C4-2B (cell line): ENCODE measurements at regions not wholly inside any gene's neighbourhood (a gene's known extent, or its start where the extent isn't known, plus 50 kb on each side); places are given as distances from the start of the nearest gene placed in this dataset.

Experiments used
- H3K27ac ChIP-seq: fragments of 450-650 bp; 2 replicates; pipeline ENCODE4 v1.5.1; 2017
- ZFX ChIP-seq: fragments of 450-650 bp; IDR thresholded peaks from 2 replicates; pipeline ENCODE4 v1.6.1; 2017
- TF ChIP-seq, protein P1 (sequence below): fragments of 450-650 bp; conservative IDR thresholded peaks from 2 replicates; pipeline ENCODE4 v1.5.1; 2017; ENCODE audit warnings: mild to moderate bottlenecking

DNA sequence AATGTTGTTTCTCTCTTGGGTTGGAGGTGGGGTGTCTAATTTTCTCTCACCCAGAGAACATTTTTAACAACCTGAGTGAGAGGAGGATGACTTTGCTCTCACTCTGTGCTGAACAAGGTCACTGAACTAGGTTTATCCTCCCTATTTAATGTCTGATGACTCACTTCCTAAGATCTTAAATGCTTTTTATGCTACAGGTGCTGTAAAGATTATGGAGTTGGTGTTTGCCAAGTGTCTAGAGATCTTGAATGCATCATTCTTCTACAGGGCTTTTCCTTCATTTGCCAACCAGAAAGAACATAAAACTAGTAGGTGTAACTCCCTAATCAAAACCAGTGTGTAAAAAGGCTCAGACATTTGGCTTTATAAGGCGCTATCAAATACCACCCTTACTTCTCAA is 350.5 kb upstream of the ETAA1 start:
- TF ChIP-seq ZFX = no peak
- TF ChIP-seq, protein P1, sequence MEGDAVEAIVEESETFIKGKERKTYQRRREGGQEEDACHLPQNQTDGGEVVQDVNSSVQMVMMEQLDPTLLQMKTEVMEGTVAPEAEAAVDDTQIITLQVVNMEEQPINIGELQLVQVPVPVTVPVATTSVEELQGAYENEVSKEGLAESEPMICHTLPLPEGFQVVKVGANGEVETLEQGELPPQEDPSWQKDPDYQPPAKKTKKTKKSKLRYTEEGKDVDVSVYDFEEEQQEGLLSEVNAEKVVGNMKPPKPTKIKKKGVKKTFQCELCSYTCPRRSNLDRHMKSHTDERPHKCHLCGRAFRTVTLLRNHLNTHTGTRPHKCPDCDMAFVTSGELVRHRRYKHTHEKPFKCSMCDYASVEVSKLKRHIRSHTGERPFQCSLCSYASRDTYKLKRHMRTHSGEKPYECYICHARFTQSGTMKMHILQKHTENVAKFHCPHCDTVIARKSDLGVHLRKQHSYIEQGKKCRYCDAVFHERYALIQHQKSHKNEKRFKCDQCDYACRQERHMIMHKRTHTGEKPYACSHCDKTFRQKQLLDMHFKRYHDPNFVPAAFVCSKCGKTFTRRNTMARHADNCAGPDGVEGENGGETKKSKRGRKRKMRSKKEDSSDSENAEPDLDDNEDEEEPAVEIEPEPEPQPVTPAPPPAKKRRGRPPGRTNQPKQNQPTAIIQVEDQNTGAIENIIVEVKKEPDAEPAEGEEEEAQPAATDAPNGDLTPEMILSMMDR = no peak

DNA sequence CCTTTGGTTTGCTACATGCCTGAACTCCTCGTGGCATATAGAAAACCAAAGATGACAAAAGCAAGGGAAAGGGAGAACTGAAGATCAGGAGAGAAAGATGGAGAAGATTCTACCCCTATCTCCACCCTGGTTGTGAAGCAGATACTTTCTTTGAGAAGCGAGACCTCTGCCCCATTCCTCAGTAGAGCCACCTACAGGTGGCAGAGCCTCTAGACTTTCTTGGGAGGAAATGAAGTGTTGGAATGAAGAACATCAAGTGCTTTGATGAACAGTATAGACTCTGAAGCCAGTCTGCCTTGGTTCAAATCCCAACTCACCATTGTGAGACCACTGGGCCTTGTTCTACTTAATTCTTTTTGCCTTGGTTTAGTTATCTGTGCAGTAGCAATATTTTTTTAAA is 348.8 kb upstream of the ETAA1 start:
- TF ChIP-seq, protein P1 = peak; percentile 13
- TF ChIP-seq ZFX = no peak

More for the DNA sequence above, 350.5 kb upstream of the ETAA1 start:
- H3K27ac ChIP-seq = no peak overlapping the region

DNA sequence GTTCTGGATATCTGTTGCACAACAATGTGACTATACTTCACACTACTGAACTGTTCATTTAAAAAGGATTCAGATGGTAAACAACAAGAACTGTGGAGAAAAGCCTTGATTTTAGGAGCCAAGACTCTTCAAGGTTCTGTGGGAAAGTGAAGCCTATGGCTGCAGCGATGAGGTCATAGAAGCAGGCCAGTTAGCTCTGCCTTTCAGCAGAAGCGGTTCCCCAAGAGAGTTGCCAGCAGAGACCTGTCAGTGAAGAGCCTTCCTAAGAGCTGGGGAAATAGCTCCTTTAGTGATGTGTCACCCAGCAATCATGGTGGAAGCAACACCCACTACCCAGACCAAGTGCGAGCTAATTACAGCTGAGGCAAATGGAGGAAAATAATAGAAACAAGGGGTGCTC is 346.5 kb upstream of the ETAA1 start:
- no peak overlapping the region for H3K27ac ChIP-seq
- TF ChIP-seq, protein P1 = no peak
- no peak for TF ChIP-seq ZFX

More for the DNA sequence above, 348.8 kb upstream of the ETAA1 start:
- no peak overlapping the region for H3K27ac ChIP-seq

DNA sequence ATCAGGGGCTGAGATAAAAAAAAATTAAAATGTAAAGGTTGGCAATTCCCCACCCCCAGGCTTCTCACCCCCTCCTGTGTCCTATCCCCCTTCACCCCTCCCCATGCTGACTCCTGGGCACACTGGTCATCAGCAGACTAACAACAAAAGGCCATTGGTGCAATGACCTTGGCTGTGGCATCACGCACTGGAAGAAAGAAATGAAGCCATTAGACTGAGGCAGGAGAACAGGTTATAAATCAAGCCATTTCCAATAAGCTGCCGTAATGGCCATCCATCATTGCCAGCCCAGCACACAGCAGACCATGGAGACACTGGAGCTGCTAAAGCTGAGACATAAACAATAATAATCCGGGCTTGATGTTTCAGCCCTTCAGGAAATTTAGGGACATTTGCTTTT is 342.4 kb upstream of the ETAA1 start:
- TF ChIP-seq, protein P1 = no peak
- TF ChIP-seq ZFX = no peak
- H3K27ac ChIP-seq = no peak overlapping the region

DNA sequence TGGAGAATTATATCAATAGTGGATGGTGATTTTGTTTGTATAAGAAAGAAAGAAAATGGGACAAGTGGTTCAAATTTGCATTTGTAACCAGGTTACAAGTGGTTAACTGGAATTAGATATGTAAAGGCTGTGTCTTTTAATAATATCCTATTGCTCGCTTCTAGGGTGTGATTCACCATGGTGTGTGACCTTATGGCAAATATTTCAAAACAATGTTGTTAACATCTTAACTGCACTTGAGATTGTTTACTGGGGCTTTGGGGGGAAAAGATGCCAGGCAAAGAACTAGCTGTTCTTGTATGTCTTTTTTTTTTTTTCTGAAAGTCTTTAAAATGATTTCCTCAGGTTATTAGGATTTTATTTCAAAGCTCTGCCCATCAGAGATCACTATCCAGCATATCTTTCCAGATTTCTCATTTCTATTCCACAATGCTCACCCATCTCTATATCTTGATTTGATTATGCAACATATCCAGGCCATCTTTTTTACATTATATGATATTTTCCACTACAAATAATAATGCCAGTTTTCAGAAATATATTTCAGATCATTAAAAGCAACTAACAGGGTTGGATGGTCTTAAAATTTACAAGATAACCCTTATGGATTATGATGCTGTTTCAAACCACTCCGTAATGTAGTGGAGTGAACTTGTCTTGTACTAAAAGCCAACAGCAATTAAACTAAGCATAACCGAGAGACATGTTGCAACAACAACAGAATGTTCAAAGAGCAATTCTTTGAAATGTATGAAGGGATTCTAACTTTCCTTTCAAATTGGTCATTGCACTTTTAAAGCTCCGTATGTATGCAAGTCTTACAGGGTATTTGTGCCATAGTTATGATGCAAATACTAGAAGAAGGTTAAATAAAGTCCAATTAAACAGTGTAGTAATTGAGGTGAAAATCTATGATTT is 341.5 kb upstream of the ETAA1 start:
- H3K27ac ChIP-seq = no peak overlapping the region
- TF ChIP-seq, protein P1 = no peak
- no peak for TF ChIP-seq ZFX

DNA sequence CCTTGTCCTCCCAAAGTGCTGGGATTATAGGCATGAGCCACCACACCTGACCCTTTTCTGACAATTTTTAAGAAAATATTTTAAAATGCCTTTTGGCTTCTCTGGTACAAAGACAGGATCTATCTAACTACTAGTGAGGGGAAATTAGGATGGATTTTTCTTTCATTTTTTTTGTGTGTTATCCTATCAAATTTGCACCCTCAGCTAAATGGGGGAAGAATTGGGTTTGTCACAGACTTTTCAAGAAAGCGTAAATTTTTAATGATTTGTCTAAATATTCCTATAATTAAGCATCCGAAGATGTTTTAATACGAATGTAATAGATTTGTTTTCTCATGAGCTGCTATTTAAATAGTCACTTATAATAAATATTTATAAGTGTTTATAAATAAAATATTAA is 340.0 kb upstream of the ETAA1 start:
- no peak overlapping the region for H3K27ac ChIP-seq
- TF ChIP-seq, protein P1 = no peak
- TF ChIP-seq ZFX = no peak

DNA sequence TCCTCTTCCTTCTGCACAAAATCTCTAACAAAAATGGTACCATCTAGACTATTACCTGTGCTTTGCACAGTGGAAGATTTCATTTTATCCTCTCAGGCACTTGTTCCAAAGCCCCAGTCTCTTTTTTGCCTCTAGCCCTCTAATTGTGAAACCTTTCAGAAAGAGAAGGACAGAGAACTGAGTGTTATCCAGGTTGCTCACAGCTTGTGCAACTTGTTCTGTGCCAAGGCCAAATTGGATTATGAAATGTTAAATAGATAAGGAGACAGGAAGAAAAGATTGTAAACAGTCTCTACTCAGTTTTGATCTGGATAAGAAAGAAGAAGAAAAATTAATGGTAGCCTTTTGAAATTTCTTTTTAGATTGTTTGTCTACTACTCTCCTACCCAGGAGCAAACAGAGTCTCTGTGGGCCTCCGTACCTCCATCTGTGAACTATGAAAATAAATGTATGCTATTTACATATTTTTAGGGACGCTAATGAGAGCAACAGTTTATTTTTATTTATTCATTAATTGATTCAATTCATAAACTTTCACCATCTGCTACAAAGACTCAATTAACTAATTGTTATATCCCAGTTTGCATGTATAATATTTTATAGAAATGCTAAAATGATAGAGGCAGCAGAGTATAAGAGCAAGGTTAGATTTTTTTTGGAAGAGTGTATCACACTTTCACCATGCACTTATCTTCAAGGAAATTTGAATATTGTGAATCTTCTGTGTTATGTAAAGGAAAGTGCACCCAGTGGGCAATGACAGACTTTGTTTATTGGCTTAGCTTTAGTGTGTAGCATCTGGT is 339.0 kb upstream of the ETAA1 start:
- no peak overlapping the region for H3K27ac ChIP-seq
- no peak for TF ChIP-seq ZFX
- TF ChIP-seq, protein P1 = no peak
